ENCODE measurements at regions not wholly inside any gene's neighbourhood (a gene's known extent, or its start where the extent isn't known, plus 50 kb on each side); places are given as distances from the start of the nearest gene placed in this dataset.

- peak; percentile 93 for DNase-seq
These were observed 350.0 kb downstream of the ZNF536 start for GRCh38 chr19:30722186-30722585.

GRCh38 chr19:30719999-30720345 lies 347.8 kb downstream of the ZNF536 start:
- DNase-seq, result peak; percentile 57

- DNase-seq, result peak; percentile 70
These were observed 347.2 kb downstream of the ZNF536 start for GRCh38 chr19:30719189-30719998.

GRCh38 chr19:30718707-30719106 lies 346.5 kb downstream of the ZNF536 start:
- peak; percentile 41 for DNase-seq

GRCh38 chr19:30718014-30718413 lies 345.8 kb downstream of the ZNF536 start:
- no peak for DNase-seq

GRCh38 chr19:30717381-30717780 lies 345.2 kb downstream of the ZNF536 start:
- no peak for DNase-seq

- no peak for DNase-seq
These were observed 340.5 kb downstream of the ZNF536 start for GRCh38 chr19:30712431-30713337.

GRCh38 chr19:30711826-30712225 lies 339.6 kb downstream of the ZNF536 start:
- DNase-seq, result no peak

GRCh38 chr19:30711296-30711695 lies 339.1 kb downstream of the ZNF536 start:
- peak; percentile 92 for DNase-seq

GRCh38 chr19:30710721-30711120 lies 338.5 kb downstream of the ZNF536 start:
- peak; percentile 80 for DNase-seq

GRCh38 chr19:30708416-30709178 lies 336.4 kb downstream of the ZNF536 start:
- no peak for DNase-seq

- no peak for DNase-seq
These were observed 332.7 kb downstream of the ZNF536 start for GRCh38 chr19:30704771-30705330.

- DNase-seq, result no peak
These were observed 331.5 kb downstream of the ZNF536 start for GRCh38 chr19:30703645-30704044.

- no peak for DNase-seq
These were observed 329.0 kb downstream of the ZNF536 start for GRCh38 chr19:30701178-30701577.

- DNase-seq, result no peak
These were observed 327.7 kb downstream of the ZNF536 start for GRCh38 chr19:30699871-30700280.

GRCh38 chr19:30696514-30696913 lies 324.3 kb downstream of the ZNF536 start:
- no peak for DNase-seq

GRCh38 chr19:30695171-30695875 lies 323.1 kb downstream of the ZNF536 start:
- no peak for DNase-seq

- no peak for DNase-seq
These were observed 322.1 kb downstream of the ZNF536 start for GRCh38 chr19:30694156-30694755.

- no peak for DNase-seq
These were observed 320.8 kb downstream of the ZNF536 start for GRCh38 chr19:30692879-30693503.

GRCh38 chr19:30692181-30692811 lies 320.1 kb downstream of the ZNF536 start:
- no peak for DNase-seq

- DNase-seq, result no peak
These were observed 319.6 kb downstream of the ZNF536 start for GRCh38 chr19:30691819-30692166.

Data from DMS79 treated with DMSO at 0.1 percent for 48 hours (cell line).